ENCODE measurements at regions not wholly inside any gene's neighbourhood (a gene's known extent, or its start where the extent isn't known, plus 50 kb on each side); places are given as distances from the start of the nearest gene placed in this dataset.

- DNase-seq (ENCODE audit: low read depth), result no peak
These were observed 51.0 kb upstream of the VEGFC start for GRCh38 chr4:176843710-176844109.

DNA sequence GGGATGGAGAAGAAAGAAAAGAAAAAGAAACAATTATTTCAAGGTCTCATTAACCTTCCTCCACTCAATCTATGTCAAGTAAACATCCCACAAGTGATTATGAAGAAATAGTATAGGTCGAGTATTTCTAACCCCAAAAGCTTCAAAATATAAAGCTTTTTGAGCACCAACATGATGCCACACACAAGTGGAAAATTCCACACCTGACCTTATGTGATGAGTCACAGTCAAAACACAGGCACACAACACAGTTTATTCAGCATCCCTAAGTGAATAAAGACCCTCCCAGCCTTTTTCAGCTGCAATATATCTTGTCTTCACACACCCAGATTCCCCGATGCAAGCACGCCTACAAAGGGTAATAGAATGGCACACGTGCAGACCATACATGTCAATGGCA, 51.7 kb upstream of the VEGFC start:
- DNase-seq (ENCODE audit: low read depth), result no peak

- peak; percentile 53 for DNase-seq (ENCODE audit: low read depth)
These were observed 52.9 kb upstream of the VEGFC start for GRCh38 chr4:176845636-176846035.

DNA sequence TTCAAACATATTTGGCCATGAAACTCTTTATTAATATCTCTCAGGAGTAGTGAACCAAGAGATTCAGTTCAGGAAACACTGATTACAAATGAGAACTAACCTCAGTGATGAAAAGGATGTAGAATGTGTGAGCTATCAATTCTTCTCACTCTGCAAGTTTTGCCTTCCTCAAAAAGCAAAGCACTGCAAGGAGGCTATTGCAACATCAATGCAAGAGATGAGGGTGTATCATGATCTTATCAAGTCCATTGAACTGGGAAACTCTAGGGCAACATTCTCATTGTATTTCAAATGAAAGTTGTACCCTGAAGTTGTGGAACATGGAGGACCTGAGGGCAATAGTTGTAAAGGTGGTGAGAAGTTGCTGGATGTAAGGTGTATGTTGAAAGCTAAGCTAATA, 56.4 kb upstream of the VEGFC start:
- no peak for DNase-seq (ENCODE audit: low read depth)

- no peak for DNase-seq (ENCODE audit: low read depth)
These were observed 57.7 kb upstream of the VEGFC start for GRCh38 chr4:176850436-176850835.

- no peak for DNase-seq (ENCODE audit: low read depth)
These were observed 63.7 kb upstream of the VEGFC start for GRCh38 chr4:176856421-176856820.

DNA sequence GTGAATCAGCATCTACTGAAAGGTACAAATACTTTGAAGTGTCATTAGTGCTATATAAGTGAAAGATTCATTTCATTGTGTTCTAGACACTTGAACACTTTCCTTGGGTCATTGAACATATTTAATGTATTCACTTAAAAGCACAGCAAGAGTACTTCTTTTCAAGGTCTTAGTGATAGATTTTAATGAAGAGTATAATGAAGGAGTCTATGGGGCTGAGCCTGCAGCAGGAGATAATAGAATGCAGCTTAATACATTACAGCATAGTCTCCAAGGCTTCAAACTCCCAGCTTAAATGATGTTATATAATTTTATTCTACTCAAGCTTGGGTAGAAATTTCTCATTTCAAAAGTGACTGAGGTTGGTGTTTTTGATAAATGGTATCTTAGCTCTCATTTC, 66.1 kb upstream of the VEGFC start:
- no peak for DNase-seq (ENCODE audit: low read depth)

GRCh38 chr4:176864238-176864637, 71.5 kb upstream of the VEGFC start:
- no peak for DNase-seq (ENCODE audit: low read depth)

DNA sequence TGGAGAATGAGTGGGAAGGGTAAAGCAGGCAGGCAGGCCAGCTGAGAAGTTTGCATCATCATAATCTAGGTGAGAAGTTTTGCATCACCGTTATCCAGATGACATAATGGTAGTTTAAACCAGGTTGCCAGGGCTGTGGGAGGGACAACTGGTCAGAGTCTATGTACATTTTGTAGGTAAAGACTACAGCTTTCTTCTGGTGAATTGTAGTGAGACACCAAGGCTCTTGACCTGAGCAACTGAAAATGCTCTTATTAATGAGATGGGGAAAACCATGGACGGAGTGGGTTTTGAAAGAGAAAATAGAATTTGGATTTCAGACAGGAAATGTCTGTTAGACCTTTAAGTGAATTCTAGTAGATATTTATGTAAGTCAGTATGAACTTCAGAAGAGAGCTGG, 76.0 kb upstream of the VEGFC start:
- DNase-seq (ENCODE audit: low read depth), result no peak

DNA sequence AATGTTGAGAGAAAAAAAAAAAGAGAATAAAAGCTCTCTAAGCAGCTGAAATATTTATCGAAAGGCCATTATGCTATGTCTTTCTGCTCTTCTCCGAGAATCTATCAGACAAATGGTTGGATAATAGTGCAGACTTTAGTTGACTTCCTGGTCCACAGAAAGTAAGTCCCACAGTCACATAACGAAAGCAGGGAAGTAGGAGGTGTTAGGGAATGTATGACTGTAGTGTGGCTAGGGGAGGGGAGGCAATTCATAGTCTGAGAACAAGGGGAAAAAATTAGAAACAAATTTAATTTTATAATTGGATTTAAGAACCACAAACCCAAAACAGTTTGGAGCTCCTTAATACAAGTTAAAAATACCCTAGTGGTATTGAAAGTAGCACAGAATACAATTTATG, 79.7 kb upstream of the VEGFC start:
- DNase-seq (ENCODE audit: low read depth), result no peak

DNA sequence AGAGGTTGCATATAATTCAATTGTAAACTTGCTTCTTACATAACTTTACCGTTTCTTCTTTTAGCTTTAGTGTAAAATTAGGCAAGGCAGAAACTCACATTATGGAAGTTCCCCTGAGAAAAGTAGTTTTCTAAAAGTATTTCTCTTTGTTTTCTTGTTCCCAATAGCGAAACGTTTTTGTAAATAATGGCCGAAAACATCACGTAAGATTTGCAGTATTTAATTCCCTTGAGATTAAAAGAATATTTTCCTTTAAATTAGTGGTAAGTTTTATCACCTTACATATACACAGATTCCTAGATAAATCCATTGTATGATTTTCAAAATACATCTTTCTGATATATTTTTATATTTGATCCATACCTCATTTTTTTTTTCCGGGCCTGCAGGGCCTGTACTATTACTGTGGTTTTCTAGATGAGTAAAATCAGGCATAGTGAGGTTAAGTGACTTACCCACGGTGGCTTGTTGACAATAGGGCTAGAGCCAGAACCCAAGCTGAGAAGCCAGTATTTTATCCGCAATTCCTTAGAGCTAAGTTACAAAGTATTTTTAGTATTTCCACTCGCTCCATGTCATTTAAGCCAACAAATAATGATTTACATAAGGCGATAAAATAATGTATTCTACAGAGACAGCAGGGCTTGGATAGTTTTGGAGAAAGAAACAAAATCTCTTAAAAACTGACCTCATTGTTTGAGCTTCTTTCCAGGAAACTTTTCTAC, 82.2 kb upstream of the VEGFC start:
- no peak for DNase-seq (ENCODE audit: low read depth)

DNA sequence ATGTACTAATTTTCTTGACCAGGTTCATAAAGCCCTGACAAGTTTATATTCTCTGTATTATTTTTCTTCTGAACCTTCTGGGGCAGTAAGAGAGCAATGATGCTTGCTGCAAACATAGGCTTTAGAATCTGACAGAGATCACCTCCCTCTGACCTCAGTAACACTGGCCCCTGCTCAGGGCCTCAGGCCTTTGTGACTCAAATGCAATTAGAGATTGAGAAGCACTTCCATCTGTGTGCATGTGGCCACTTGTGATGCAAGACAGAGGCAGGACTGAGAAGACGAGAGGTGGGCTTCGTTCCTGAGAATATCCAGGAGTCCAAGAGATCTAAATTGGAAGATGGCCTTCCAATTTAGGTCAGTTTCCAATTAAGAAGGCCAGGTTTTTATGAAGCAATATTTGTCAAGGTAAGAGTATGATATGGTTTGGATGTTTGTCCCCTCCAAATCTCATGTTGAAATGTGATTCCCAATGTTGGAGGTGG, 82.8 kb upstream of the VEGFC start:
- no peak for DNase-seq (ENCODE audit: low read depth)

- no peak for DNase-seq (ENCODE audit: low read depth)
These were observed 86.8 kb upstream of the VEGFC start for GRCh38 chr4:176879380-176880116.

- DNase-seq (ENCODE audit: low read depth), result no peak
These were observed 89.5 kb upstream of the VEGFC start for GRCh38 chr4:176882206-176882605.

- DNase-seq (ENCODE audit: low read depth), result peak; percentile 18
These were observed 90.4 kb upstream of the VEGFC start for GRCh38 chr4:176883108-176883550.

DNA sequence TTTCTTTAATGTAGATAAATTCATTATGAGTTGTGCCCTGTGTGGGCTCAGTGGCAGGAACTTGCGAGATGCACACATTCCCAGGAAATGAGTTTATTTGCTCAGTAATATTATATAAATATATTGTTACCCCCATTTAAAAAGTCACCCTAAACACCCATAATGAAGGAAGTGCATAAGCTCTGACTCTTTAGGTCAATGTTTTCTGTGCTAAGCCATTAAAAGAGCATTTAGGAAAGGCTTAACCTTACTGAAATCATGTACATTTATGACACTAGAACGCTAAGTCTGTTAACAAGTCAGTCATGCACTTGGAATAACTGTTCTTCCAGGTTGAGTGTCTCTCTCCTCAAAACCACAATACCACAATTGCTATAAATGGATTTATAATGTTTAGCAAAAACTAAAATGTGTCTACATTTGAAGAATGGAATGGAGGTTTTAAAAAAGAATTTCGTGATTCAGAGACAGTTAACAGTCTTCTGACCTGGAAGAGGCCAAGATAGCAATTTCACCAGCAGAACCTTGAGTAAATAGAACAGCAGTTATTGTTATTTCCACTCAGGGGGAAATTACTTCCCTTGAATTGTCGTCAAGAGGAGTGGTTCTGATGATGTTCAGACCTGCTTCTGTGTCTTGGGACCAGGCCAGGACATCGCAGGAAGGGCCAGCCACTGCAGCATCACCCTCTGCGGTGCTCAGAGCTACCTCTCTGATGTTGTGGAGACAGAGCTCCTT, 91.1 kb upstream of the VEGFC start:
- peak; percentile 84 for DNase-seq (ENCODE audit: low read depth)

DNA sequence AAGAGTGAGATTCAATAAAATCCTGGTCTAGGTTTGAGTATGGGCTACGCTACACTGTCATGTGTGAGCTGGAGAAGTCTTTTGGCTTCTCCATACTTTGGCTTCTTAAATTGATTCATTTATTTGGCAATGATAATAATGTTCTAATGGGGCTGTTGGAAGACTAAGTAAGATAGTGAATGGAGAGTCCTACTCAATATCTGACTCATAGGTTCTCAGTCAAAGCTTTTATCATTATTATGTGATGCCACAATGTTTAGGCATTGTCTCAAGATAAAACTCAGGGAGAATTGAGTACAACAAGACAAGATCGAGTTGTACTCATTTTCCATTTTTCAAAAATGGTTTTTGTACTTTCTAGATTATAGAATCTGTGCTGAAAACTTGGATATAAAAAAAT, 92.5 kb upstream of the VEGFC start:
- DNase-seq (ENCODE audit: low read depth), result no peak

- DNase-seq (ENCODE audit: low read depth), result no peak
These were observed 93.4 kb upstream of the VEGFC start for GRCh38 chr4:176886135-176886534.

DNA sequence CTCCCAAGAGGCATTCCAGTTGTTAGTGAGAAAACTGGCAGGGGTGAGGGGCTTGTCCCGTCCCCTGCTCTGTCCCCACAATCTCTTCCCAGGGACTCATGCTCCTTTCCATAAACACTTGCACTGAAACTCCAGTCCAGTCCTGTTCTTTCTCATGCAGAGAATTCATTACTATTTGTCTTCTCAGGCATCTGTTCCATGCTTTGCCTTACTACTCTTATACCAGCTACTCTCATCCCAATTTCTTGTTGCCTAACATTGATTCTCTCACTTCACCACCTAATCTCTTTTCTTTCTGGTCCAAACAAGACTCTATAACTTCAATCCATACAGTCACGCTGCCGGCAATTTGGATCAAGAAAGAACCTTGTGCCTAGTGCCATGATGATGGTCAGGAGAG, 97.1 kb upstream of the VEGFC start:
- DNase-seq (ENCODE audit: low read depth), result no peak

- DNase-seq (ENCODE audit: low read depth), result no peak
These were observed 101.8 kb upstream of the VEGFC start for GRCh38 chr4:176894498-176894897.

GRCh38 chr4:176896211-176896610, 103.5 kb upstream of the VEGFC start:
- DNase-seq (ENCODE audit: low read depth), result no peak

- no peak for DNase-seq (ENCODE audit: low read depth)
These were observed 104.5 kb upstream of the VEGFC start for GRCh38 chr4:176897226-176897625.

DNA sequence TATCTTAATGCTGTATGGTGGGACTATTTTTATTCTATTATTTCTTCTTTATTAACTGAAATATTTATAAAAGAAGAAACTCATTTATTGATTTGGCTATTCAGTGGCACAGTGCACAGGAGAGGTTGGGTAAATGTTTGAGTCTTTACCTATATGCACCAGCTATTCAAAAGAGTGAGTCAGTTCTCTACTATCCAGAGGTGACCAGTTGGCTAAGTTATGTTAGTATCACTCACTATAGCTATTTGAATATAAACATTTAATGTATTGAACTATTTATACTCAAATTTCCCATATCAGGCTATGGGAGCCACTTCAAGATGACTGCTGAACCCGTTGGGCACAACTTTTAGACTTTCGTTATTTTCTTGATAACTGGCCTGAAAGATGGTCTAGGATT, 106.1 kb upstream of the VEGFC start:
- DNase-seq (ENCODE audit: low read depth), result no peak
